KMS-11 (cell line): ENCODE measurements at regions not wholly inside any gene's neighbourhood (a gene's known extent, or its start where the extent isn't known, plus 50 kb on each side); places are given as distances from the start of the nearest gene placed in this dataset.

Experiments
- H2AFZ ChIP-seq: fragments of 200-600 bp; sonication (generic); 2 replicates; pipeline ENCODE4 v1.6.1; 2016; ENCODE audit warnings: antibody characterized with exemption, mixed run types, low read depth
- H3K27ac ChIP-seq: fragments of 200-600 bp; sonication (generic); 2 replicates; pipeline ENCODE4 v1.6.1; 2016; ENCODE audit warnings: mild to moderate bottlenecking, mixed run types
- H3K27me3 ChIP-seq: fragments of 200-600 bp; sonication (generic); 2 replicates; pipeline ENCODE4 v1.6.1; 2017; ENCODE audit warnings: mild to moderate bottlenecking, low read depth, mixed run types, moderate library complexity; ENCODE audit not compliant: insufficient read depth
- H3K36me3 ChIP-seq: fragments of 200-600 bp; sonication (generic); 2 replicates; pipeline ENCODE4 v1.6.1; 2017; ENCODE audit warnings: mild to moderate bottlenecking, mixed run types; ENCODE audit not compliant: insufficient read depth
- H3K4me1 ChIP-seq: fragments of 200-600 bp; sonication (generic); 2 replicates; pipeline ENCODE4 v1.6.1; 2016; ENCODE audit warnings: mild to moderate bottlenecking, low read depth, mixed run types; ENCODE audit not compliant: poor library complexity, severe bottlenecking
- H3K4me2 ChIP-seq: fragments of 200-600 bp; sonication (generic); 2 replicates; pipeline ENCODE4 v1.7.0; 2016; ENCODE audit warnings: mild to moderate bottlenecking, mixed run types
- H3K4me3 ChIP-seq: fragments of 200-600 bp; sonication (generic); IDR thresholded peaks from 2 replicates; pipeline ENCODE4 v1.6.1; 2017; ENCODE audit warnings: low read depth, low read length, mixed read lengths; ENCODE audit not compliant: insufficient read depth
- H3K79me2 ChIP-seq: fragments of 200-600 bp; sonication (generic); 2 replicates; pipeline ENCODE4 v1.6.1; 2016; ENCODE audit warnings: low read depth, mixed run types; ENCODE audit not compliant: insufficient read depth
- H3K9ac ChIP-seq: fragments of 200-600 bp; sonication (generic); 2 replicates; pipeline ENCODE4 v1.6.1; 2016; ENCODE audit warnings: mild to moderate bottlenecking, mixed run types
- H4K20me1 ChIP-seq: fragments of 200-600 bp; sonication (generic); 2 replicates; pipeline ENCODE4 v1.6.1; 2016; ENCODE audit warnings: mild to moderate bottlenecking, mixed run types; ENCODE audit not compliant: insufficient read depth
- CTCF ChIP-seq: fragments of 200-600 bp; sonication (generic); conservative IDR thresholded peaks from 2 replicates; pipeline ENCODE4 v1.6.1; 2017; ENCODE audit warnings: low read depth, mild to moderate bottlenecking, antibody characterized with exemption, low read length, moderate library complexity, mixed read lengths

DNA sequence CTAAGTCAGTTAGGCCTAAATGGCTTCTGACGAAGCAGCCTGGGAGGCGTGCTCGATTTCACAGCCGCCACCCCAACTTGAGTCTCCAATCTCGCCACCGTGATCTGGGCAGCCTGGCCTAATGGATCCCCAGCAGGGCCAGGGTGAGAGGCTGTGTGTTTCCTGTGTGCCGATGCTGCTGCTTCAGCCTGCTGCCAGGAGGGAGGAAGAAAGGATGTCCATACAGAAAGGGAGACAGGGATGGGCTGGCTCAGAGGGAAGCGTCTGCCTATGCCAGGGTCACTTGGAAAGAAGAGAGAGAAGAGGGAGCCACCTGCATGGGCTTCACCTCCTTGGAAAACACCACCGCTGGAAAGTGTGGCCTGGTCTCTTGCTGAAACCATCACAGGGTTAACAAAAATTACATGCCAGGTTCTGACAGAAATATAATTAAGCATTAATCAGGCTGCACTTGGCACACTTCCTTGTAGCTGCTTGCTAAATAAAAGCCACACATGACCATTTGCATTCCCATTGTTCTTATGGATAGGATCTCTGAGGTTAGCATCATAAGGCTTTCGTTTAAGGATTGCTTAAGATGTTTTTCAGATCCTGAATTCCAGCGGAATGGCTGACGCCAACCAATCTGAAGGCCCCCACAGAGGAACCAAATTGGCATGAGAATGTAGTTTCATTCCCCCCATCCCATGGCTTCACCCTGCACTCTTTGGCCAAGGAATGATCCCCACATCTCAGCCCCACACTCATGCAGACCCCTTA, 108.8 kb upstream of the SLC1A4 start:
- Histone ChIP-seq H3K27me3 (no peaks in the 10 kb centered on the region), H3K4me3 (no peak overlapping the region), H3K4me2 (no peak overlapping the region), H3K4me1 (no peaks in the 10 kb centered on the region), H3K36me3 (no peaks in the 10 kb centered on the region), H3K27ac (no peak overlapping the region), H3K9ac (no peak overlapping the region), H3K79me2 (no peaks in the 10 kb centered on the region), H4K20me1 (no peaks in the 10 kb centered on the region), H2AFZ (no peak overlapping the region)
- no peak for TF ChIP-seq CTCF

DNA sequence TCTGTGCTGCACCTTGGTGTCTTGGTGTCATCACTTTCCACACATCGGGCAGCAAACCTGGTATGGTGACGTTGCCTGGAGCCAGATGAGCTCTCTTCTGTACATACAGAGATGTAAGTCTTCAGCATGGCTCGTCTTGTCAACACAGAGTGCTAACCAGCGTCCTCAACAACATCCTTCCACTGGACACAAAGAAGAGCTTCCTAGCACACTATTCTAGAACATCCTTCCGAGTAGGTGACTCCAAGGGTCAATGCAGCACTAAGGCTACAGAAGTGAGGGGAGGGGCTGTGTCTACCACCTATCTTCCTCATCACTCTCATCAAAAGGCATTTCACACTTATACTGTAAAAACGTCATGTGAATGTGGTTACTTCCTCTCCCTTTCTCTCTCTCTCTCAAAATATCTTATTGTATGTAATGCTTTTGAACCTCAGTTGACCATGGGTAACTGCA, 108.1 kb upstream of the SLC1A4 start:
- H4K20me1 ChIP-seq, result no peaks in the 10 kb centered on the region
- no peak overlapping the region for H3K27ac ChIP-seq
- H3K36me3 ChIP-seq, result no peaks in the 10 kb centered on the region
- H3K4me2 ChIP-seq, result no peak overlapping the region
- TF ChIP-seq CTCF, result no peak
- no peak overlapping the region for H3K9ac ChIP-seq
- no peaks in the 10 kb centered on the region for H3K79me2 ChIP-seq
- H3K27me3 ChIP-seq, result no peaks in the 10 kb centered on the region
- H3K4me3 ChIP-seq, result no peak overlapping the region
- no peaks in the 10 kb centered on the region for H3K4me1 ChIP-seq
- H2AFZ ChIP-seq, result no peak overlapping the region

GRCh38 chr2:64887565-64887964, 101.6 kb upstream of the SLC1A4 start:
- no peaks in the 10 kb centered on the region for H4K20me1 ChIP-seq
- no peaks in the 10 kb centered on the region for H3K27me3 ChIP-seq
- no peaks in the 10 kb centered on the region for H3K4me1 ChIP-seq
- no peaks in the 10 kb centered on the region for H3K79me2 ChIP-seq
- H3K4me2 ChIP-seq, result no peak overlapping the region
- TF ChIP-seq CTCF, result no peak
- no peak overlapping the region for H2AFZ ChIP-seq
- H3K36me3 ChIP-seq, result no peaks in the 10 kb centered on the region
- H3K9ac ChIP-seq, result no peak overlapping the region
- H3K27ac ChIP-seq, result no peak overlapping the region
- H3K4me3 ChIP-seq, result no peak overlapping the region

GRCh38 chr2:64888591-64889309, 100.4 kb upstream of the SLC1A4 start:
- Histone ChIP-seq H3K36me3 (no peaks in the 10 kb centered on the region), H3K4me1 (no peaks in the 10 kb centered on the region), H3K4me2 (no peak overlapping the region), H3K27me3 (no peaks in the 10 kb centered on the region), H3K4me3 (no peak overlapping the region), H3K27ac (no peak overlapping the region), H4K20me1 (no peaks in the 10 kb centered on the region), H3K79me2 (no peaks in the 10 kb centered on the region), H2AFZ (no peak overlapping the region), H3K9ac (no peak overlapping the region)
- TF ChIP-seq CTCF, result no peak
